ENCODE measurements at regions not wholly inside any gene's neighbourhood (a gene's known extent, or its start where the extent isn't known, plus 50 kb on each side); places are given as distances from the start of the nearest gene placed in this dataset.

- no peak for DNase-seq
- TF ChIP-seq CTCF (IDR thresholded peaks at IDR 0.05) (no peak), EZH2 (IDR thresholded peaks at IDR 0.05; ENCODE audit: borderline replicate concordance, insufficient read depth, low read depth, low read length, poor library complexity, severe bottlenecking) (no peak)
- POLR2A ChIA-PET: no interaction called here
- CTCF ChIA-PET: no interaction called here
- H3K4me3 Mint-ChIP-seq: no peak overlapping the region
- H3K9me3 Mint-ChIP-seq (ENCODE audit: insufficient read depth): no peaks in the 10 kb centered on the region
- H3K27ac ChIP-seq (ENCODE audit: low read length in 2 of 2): no peak overlapping the region
- WGBS (ENCODE audit: insufficient coverage): 72% methylated on average over 17 of the region's 18 CpGs
- ATAC-seq (ENCODE audit: low read depth): no peak
- H3K4me2 ChIP-seq (replicated peaks; ENCODE audit: low read depth, low read length, poor library complexity, severe bottlenecking): no peak overlapping the region
- H3K9me3 ChIP-seq (ENCODE audit: control extremely low read depth in 1 of 3, control insufficient read depth in 2 of 3, insufficient read depth in 1 of 3, low read length in 2 of 3): peaks cover 0 to 15% (median 0%) of the 10 kb centered on the region in 3 donors
- H3K27ac Mint-ChIP-seq: no peak overlapping the region
- no peaks in the 10 kb centered on the region for H4K20me1 ChIP-seq (ENCODE audit: control insufficient read depth, insufficient read depth, low read length, poor library complexity, severe bottlenecking)
- H3K4me1 Mint-ChIP-seq: no peaks in the 10 kb centered on the region
- no peak overlapping the region for H2AFZ ChIP-seq (ENCODE audit: insufficient read depth, low read depth, low read length, poor library complexity, severe bottlenecking)
- intact Hi-C loops (cut with micrococcal nuclease): no loop called here
- no peaks in the 10 kb centered on the region for H3K79me2 ChIP-seq (ENCODE audit: control insufficient read depth, insufficient read depth, low read length)
- H3K36me3 ChIP-seq (replicated peaks in 1 of 2; ENCODE audit: control extremely low read depth in 1 of 2, control insufficient read depth in 1 of 2, extremely low read depth in 1 of 2, insufficient read depth in 2 of 2, low read length in 1 of 2): no peaks in the 10 kb centered on the region
- no peak overlapping the region for H3K4me3 ChIP-seq (ENCODE audit: control extremely low read depth in 1 of 5, extremely low read depth in 1 of 5, insufficient read depth in 1 of 5, low read depth in 2 of 5, low read length in 4 of 5)
- H3K4me1 ChIP-seq (ENCODE audit: control insufficient read depth in 2 of 2, insufficient read depth in 2 of 2, low read length in 2 of 2): no peaks in the 10 kb centered on the region
- peaks cover 3% of the 10 kb centered on the region for H3K27me3 Mint-ChIP-seq
- H3K9ac ChIP-seq (ENCODE audit: low read length): no peak overlapping the region
- H3K27me3 ChIP-seq (replicated peaks in 1 of 4; ENCODE audit: control extremely low read depth in 1 of 4, control insufficient read depth in 3 of 4, insufficient read depth in 4 of 4, low read length in 3 of 4): no peaks in the 10 kb centered on the region
Measured at GRCh38 chr22:48949375-48950149, 878.1 kb downstream of the BRD1 start.

GRCh38 chr22:48948575-48949170 lies 879.0 kb downstream of the BRD1 start:
- TF ChIP-seq EZH2 (IDR thresholded peaks at IDR 0.05; ENCODE audit: borderline replicate concordance, insufficient read depth, low read depth, low read length, poor library complexity, severe bottlenecking) (no peak), CTCF (IDR thresholded peaks at IDR 0.05) (no peak)
- CTCF ChIA-PET: no interaction called here
- WGBS (ENCODE audit: insufficient coverage): 93% methylated on average over 4 of the region's 6 CpGs

More at GRCh38 chr22:48948575-48949170, 879.0 kb downstream of the BRD1 start:
- H3K36me3 ChIP-seq (replicated peaks in 1 of 2; ENCODE audit: control extremely low read depth in 1 of 2, control insufficient read depth in 1 of 2, extremely low read depth in 1 of 2, insufficient read depth in 2 of 2, low read length in 1 of 2): no peaks in the 10 kb centered on the region
- no peak overlapping the region for H3K27ac Mint-ChIP-seq
- peaks cover 0 to 15% (median 0%) of the 10 kb centered on the region in 3 donors for H3K9me3 ChIP-seq (ENCODE audit: control extremely low read depth in 1 of 3, control insufficient read depth in 2 of 3, insufficient read depth in 1 of 3, low read length in 2 of 3)
- H2AFZ ChIP-seq (ENCODE audit: insufficient read depth, low read depth, low read length, poor library complexity, severe bottlenecking): no peak overlapping the region
- POLR2A ChIA-PET: no interaction called here
- no peaks in the 10 kb centered on the region for H3K79me2 ChIP-seq (ENCODE audit: control insufficient read depth, insufficient read depth, low read length)
- ATAC-seq (ENCODE audit: low read depth) (no peak), DNase-seq (no peak)
- H3K9me3 Mint-ChIP-seq (ENCODE audit: insufficient read depth): no peaks in the 10 kb centered on the region
- no peak overlapping the region for H3K4me3 ChIP-seq (ENCODE audit: control extremely low read depth in 1 of 5, extremely low read depth in 1 of 5, insufficient read depth in 1 of 5, low read depth in 2 of 5, low read length in 4 of 5)
- H3K27ac ChIP-seq (ENCODE audit: low read length in 2 of 2): no peak overlapping the region
- H4K20me1 ChIP-seq (ENCODE audit: control insufficient read depth, insufficient read depth, low read length, poor library complexity, severe bottlenecking): no peaks in the 10 kb centered on the region
- no peak overlapping the region for H3K4me3 Mint-ChIP-seq
- no peak overlapping the region for H3K9ac ChIP-seq (ENCODE audit: low read length)
- H3K4me2 ChIP-seq (replicated peaks; ENCODE audit: low read depth, low read length, poor library complexity, severe bottlenecking): no peak overlapping the region
- no peaks in the 10 kb centered on the region for H3K27me3 ChIP-seq (replicated peaks in 1 of 4; ENCODE audit: control extremely low read depth in 1 of 4, control insufficient read depth in 3 of 4, insufficient read depth in 4 of 4, low read length in 3 of 4)
- no peaks in the 10 kb centered on the region for H3K4me1 Mint-ChIP-seq
- H3K27me3 Mint-ChIP-seq: peaks cover 3% of the 10 kb centered on the region
- no peaks in the 10 kb centered on the region for H3K4me1 ChIP-seq (ENCODE audit: control insufficient read depth in 2 of 2, insufficient read depth in 2 of 2, low read length in 2 of 2)
- intact Hi-C loops (cut with micrococcal nuclease): no loop called here
